Skeletal muscle cell (primary cell): ENCODE measurements at regions not wholly inside any gene's neighbourhood (a gene's known extent, or its start where the extent isn't known, plus 50 kb on each side); places are given as distances from the start of the nearest gene placed in this dataset.

Experiments
- DNase-seq: peaks from one replicate; pipeline ENCODE4 v3.0.0-alpha.2; 2010; ENCODE audit warnings: low read depth
- H3K4me3 ChIP-seq: 2 replicates; pipeline ENCODE4 v1.5.1; 2011; ENCODE audit warnings: low read depth, mild to moderate bottlenecking, control low read depth, low read length, moderate library complexity

DNA sequence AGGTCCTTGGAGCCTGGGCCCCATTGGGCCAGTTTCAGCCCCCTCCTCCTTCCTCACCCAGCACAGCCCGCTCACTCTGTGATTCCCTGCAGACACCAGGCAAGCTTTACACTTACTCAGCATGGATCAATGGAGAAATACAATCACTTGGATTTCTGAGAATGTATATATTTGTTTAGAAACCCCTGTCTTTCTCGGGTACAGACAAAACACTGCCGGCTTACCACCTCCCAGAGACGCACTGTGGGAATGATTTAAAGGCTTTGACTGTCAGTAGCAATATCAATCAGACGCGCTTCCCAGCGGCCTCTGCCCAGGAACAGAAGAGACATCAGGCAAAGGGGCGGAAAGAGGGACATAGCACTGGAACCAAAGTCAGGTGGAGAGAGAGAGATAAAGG, 186.5 kb downstream of the MAFB start:
- H3K4me3 ChIP-seq = no peak overlapping the region
- no peak for DNase-seq

- H3K4me3 ChIP-seq = no peak overlapping the region
- DNase-seq = no peak
Measured at GRCh38 chr20:40499391-40499790, 189.6 kb downstream of the MAFB start.

DNA sequence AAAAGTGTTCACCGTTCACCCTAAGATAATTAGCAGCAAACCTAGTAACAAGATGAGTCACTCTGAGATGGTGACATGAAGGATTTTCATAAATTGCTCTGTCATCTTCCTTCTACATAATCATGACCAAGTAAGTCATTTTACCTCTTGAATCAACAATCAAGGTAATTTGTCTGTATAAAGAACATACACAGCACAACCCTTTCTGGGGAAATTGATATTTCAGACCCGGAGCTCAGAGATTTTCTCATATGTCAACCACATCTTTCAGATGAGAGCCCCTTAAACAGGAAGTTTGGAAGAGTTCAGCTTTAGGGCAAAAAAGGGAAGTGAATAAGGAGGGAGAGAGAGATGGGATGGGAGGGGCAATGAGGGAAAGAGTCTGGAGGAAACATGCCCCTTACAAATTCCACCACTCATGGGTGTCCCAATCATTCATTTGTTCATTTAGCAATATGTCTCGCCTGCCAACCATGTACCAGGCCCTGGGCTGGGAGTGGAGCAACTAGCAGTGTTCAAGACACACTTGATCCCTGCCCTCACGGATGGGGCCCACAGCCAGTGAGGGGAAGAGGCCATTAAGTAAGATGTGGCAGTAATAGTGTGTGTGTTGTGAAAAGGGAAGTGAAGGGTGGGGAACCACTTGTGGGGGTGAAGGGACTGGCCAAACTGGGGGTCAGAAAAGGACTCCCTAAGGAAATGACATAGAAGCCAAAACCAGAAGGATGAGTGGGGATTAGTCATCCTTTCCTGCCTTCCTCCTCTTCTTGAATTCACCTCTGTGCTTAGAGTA, 190.9 kb downstream of the MAFB start:
- DNase-seq = no peak
- no peak overlapping the region for H3K4me3 ChIP-seq

DNA sequence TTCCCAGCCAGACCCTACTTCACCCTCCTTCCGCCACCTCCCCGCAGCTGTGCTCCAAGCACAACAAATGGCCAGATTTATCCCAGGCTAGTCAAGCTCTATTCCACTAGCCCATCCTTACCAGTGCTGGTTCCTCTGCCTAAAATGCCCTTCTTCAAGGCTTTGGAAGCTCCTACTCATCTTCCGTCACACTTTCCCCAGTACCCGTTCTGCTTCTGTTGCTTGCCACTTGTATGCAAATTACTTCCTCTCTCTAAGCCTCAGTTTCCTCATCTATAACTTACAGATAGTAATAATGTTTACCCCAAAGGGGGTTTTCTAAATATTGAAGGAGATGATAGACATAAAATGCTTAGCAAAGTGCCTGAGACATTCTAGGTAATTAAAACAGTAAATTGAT, 193.1 kb downstream of the MAFB start:
- no peak for DNase-seq
- H3K4me3 ChIP-seq = no peak overlapping the region

DNA sequence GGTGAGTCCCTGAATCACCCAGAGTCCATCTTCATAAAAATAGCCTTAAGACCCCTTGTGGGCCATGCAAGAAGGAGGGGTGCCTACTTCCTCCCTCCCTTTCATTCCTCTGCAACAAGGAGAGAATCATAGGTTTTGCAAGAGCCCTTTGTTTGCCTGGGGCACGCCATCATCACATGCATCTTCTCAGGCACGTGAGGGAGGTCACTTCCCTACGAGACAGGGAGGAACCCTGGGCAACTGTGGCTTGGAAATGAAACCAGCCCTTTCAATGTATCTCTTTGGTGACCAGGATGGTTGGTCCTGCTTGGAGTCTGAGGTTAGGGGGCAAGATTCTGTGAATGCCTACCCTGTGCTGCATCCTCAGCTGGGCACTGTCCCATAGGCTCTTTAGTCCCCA, 194.8 kb downstream of the MAFB start:
- DNase-seq = no peak
- no peak overlapping the region for H3K4me3 ChIP-seq

DNA sequence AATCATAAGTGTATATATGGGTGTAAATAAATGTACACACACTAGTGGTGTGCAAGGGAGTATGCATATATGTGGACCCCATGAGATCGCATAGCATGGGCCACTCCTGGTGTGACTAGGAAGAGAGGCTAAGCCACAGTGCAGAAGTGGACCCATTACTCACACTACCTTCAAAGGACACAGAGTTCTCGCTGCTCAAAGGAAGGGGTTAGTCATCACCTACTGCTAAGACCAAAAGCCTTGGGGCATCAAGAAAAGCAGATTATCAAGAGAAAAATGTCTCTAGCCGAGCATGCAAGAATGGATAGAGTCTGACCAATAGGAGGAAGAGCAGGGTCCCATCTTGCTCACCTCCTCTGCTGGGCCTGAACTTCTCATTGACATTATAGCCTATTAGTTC, 195.5 kb downstream of the MAFB start:
- DNase-seq = no peak
- H3K4me3 ChIP-seq = no peak overlapping the region

- DNase-seq = no peak
- H3K4me3 ChIP-seq = no peak overlapping the region
Measured at GRCh38 chr20:40493071-40493470, 196.0 kb downstream of the MAFB start.

DNA sequence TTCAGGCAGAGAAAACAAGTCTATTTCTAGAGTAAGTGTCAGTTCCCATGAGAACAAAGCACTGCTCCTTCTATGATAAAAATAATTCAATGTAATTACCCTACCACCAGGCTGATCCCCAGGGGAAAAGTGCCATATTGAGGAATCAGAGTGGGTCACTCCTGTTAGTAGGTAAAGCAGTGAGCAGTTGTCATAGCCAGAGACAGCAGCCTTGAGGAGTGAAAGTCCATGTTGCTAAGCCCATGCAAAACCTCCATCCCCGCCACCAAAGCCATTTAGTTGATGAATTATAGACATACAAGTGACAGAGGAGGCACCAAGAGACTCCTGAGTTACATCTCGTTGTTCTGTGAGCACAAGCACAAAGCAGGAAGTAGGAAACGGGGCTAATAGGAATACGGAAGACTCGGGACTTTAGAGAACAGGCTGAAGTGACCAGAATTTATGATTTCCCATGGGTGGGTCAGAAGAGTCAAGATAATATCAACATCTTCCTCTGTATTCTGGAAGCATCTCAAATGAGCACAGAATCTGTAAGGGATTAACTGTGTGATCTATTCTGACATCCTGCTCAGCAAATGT, 197.9 kb downstream of the MAFB start:
- no peak overlapping the region for H3K4me3 ChIP-seq
- no peak for DNase-seq

DNA sequence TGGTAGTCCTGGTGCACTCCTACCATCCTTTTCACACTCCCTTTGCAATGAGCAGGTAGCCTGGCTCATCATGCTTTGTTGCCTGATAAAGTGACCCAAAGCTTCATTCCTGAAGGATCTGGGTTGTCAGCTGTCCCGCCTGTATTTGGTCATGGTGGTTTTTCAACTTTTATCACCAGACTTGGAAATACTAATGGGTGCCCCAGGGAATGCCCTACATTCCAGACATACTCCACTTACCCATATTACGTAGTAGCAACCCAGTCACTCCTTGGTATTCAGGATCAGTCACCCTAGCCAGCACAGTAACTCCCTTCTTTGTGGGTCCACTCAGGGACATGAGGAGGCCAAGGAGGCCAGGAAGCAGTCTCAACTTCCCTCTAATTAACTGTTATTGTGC, 199.2 kb downstream of the MAFB start:
- no peak for DNase-seq
- H3K4me3 ChIP-seq = no peak overlapping the region

DNA sequence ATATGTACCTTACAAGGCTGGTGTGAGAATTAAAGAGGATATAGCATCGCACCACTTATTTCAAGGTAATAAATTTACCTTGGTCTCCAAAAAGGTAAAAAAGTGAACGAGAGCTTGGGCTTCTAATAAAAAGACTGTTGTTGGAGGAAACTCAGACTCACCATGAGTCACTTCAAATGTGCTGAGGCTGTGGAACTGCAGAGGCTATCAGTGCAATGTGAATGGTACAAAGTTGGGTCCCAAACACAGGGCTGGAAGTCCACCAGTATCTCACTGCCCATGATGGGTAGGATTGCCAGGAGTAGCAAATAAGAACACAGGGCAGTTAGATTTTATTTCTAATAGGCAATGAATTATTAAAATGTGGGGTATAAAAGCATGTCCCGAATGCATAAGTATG, 200.6 kb downstream of the MAFB start:
- no peak overlapping the region for H3K4me3 ChIP-seq
- DNase-seq = no peak

GRCh38 chr20:40486297-40486696, 202.7 kb downstream of the MAFB start:
- no peak for DNase-seq

GRCh38 chr20:40481743-40482458, 207.1 kb downstream of the MAFB start:
- no peak overlapping the region for H3K4me3 ChIP-seq
- no peak for DNase-seq

More at GRCh38 chr20:40486297-40486696, 202.7 kb downstream of the MAFB start:
- H3K4me3 ChIP-seq = no peak overlapping the region

- H3K4me3 ChIP-seq = no peak overlapping the region
- DNase-seq = no peak
Measured at GRCh38 chr20:40481337-40481736, 207.7 kb downstream of the MAFB start.

- H3K4me3 ChIP-seq = no peak overlapping the region
- DNase-seq = no peak
Measured at GRCh38 chr20:40477805-40478204, 211.2 kb downstream of the MAFB start.

- DNase-seq = no peak
- no peak overlapping the region for H3K4me3 ChIP-seq
Measured at GRCh38 chr20:40476461-40476860, 212.6 kb downstream of the MAFB start.

GRCh38 chr20:40472905-40473304, 216.1 kb downstream of the MAFB start:
- H3K4me3 ChIP-seq = no peak overlapping the region
- no peak for DNase-seq

DNA sequence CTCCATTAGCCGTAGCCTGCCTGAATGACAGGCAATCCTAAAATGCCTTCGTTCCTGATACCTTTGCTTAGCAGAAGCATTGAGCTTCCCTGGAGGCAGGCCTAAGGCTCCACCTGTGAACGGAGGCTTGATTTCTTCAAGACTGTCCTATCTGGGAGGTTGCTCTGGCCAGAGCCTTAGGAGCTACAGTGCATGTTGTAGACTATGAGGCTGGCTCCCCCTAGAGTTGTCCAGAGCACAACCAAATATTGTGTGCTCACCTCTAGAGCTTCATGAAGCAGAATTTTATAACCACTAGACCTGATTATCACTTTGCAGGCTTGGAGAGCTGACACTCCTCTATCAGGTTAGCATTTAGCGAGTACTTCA, 217.8 kb downstream of the MAFB start:
- DNase-seq = no peak
- H3K4me3 ChIP-seq = no peak overlapping the region

DNA sequence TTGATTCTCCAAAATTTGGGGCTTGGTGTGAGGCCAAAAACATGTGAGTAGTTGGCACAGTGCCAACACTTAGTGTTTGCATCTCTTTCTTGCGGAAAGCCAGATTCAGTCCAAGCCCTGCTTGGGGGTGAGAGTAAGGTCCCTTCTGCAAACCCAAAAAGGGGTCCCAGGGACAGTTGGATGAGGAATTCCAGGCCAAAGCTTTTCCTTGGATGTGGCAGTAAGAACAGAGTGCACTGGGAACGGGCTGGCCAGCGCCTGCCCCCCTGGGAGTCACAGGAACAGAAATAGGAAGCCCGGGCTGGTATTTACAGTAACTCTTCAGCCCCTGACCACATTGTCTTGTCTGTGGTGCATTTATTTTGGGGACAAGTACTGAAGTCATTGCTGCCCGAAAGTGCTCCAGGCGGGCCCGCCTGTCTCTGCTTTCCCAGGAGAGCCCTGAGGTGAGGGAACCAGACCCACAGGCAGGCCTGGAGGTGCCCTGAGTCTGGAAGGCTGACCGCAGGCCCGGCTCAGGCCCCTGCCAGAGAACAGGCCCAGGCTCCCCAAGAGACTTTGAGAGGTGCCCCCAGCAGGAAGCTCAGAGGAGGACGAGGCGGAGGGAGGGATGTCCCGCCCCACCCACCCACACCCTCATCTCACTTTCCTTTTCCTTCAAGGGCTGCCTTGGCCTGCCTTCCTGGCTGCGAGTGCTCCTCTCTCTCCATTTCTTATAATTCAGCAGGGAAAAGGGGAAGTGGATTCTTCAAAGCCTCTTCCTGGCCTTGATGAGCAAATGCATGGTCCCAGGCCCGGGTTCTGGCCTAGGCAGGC, 218.4 kb downstream of the MAFB start:
- no peak overlapping the region for H3K4me3 ChIP-seq
- DNase-seq = no peak

DNA sequence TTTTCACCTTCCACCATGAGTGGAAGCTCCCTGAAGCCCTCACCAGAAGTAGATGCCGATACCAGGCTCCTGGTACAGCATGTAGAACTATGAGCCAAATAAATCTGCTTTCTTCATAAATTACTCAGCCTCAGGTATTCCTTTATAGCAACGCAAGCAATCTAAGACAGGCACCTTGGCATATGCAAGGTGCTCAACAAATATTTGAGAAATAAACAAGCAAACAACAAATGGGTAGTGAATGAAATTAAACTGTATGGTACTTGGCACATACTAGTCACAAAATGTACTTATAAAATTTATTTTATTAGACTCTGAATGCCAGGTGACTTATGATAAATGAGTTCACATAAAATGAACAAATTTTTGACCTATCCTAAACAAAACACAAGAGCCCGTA, 220.3 kb downstream of the MAFB start:
- DNase-seq = no peak
- H3K4me3 ChIP-seq = no peak overlapping the region
